NCI-H1105 treated with DMSO at 0.1 percent for 48 hours (cell line): ENCODE measurements at regions not wholly inside any gene's neighbourhood (a gene's known extent, or its start where the extent isn't known, plus 50 kb on each side); places are given as distances from the start of the nearest gene placed in this dataset.
"Not testable (repeated sequence)": the region's sequence is repeated elsewhere in the genome, so short reads cannot be mapped to it uniquely, and the experiment has no call there.

Source experiments
- DNase-seq: peaks from one replicate; lab custom pipeline; 2025; lab: John Stamatoyannopoulos, UW

DNA sequence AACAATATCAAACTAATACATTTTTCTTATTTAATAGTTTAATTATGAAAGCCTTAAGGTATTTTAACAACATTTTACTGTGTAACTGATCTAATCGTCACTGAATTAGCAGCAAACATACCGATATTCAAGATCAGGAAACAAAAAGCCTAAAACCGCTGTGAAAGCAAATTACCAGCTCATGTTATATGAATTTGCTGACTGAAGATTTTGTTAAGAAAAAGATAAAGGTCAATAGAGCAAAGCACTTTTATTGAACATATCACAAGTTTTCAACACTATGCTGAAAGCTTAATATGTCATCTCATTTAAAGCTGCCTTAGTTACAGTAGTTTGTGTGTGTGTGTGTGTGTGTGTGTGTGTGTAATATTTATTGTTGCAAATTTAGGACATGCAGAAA is 1634.9 kb upstream of the NUDT12 start:
- DNase-seq = no peak

- DNase-seq = no peak
Measured at GRCh38 chr5:105195765-105196164, 1633.2 kb upstream of the NUDT12 start.

DNA sequence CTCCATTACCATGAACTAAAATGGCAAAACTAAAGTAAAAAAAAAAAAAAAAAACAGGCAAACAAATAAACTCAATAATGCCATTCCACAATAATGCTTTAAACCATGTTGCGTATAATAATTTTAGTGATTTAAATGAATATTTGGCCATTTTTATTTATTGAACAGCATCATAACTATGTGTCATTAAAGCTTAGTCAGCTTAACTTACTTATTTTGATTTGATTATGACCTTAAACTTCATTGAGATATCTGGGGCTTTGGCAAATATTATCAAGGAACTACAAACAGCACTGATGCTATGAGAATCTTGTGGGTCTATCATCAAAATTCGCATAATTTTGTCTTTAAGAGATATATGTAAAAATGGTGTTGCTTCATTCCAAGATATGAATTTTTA is 1610.3 kb upstream of the NUDT12 start:
- no peak for DNase-seq

GRCh38 chr5:105168806-105169205 is 1606.2 kb upstream of the NUDT12 start:
- DNase-seq = no peak

DNA sequence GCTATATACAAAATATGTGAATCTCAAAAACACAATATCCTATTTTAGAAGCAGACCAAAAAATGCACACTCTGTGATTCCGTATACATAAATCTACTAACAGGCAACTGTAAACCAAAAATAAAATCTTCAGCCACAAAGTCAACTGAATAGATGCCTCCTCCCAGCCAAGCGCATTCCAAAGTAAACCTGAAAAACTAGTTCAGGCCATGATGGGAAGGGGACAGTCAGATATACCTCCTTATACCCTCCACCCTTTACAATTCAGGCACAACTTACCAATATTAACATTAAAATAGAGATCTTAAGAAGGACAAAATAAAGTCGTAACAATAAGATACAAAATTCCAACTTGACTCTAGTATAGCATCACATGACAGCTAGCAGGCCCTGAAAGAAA is 1604.5 kb upstream of the NUDT12 start:
- no peak for DNase-seq

- no peak for DNase-seq
Measured at GRCh38 chr5:105163547-105163946, 1601.0 kb upstream of the NUDT12 start.

- DNase-seq = not testable (repeated sequence)
Measured at GRCh38 chr5:105162557-105162956, 1600.0 kb upstream of the NUDT12 start.

GRCh38 chr5:105158526-105158925 is 1595.9 kb upstream of the NUDT12 start:
- DNase-seq = no peak

- no peak for DNase-seq
Measured at GRCh38 chr5:105150323-105150722, 1587.7 kb upstream of the NUDT12 start.

GRCh38 chr5:105146867-105147266 is 1584.3 kb upstream of the NUDT12 start:
- DNase-seq = no peak

DNA sequence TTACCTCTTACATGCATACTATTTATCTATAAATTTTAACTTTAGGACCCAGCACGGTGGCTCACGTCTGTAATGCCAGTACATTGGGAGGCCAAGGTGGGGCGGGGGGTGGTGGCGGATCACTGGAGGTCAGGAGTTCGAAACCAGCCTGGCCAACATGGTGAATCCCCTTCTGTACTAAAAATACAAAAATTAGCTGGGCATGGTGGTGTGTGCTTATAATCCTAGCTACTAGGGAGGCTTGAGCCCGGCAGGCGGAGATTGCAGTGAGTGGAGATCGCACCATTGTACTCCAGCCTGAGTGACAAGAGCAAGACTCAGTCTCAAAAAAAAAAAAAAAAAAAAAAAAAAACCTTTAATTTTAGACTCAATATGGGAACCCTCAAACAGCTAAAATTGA is 1582.6 kb upstream of the NUDT12 start:
- DNase-seq = no peak

DNA sequence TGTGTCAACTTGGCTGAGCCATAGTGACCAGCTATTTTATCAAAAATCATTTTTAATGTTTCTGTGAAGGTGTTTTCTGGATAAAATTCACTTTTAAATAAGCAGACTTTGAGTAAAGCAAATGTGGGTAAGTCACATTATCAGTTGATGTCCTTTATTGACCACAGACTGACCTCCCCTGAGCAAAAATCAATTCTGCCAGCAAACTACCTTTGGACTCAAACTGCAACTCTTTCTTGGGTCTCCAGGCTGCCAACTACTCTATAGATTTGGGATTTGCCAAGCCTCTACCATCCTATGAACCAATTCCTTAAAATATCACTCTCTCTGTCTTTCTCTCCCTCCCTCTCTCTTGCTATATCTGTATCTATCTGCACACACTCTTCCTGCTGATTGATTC is 1571.7 kb upstream of the NUDT12 start:
- no peak for DNase-seq

- DNase-seq = no peak
Measured at GRCh38 chr5:105133087-105133486, 1570.5 kb upstream of the NUDT12 start.

DNA sequence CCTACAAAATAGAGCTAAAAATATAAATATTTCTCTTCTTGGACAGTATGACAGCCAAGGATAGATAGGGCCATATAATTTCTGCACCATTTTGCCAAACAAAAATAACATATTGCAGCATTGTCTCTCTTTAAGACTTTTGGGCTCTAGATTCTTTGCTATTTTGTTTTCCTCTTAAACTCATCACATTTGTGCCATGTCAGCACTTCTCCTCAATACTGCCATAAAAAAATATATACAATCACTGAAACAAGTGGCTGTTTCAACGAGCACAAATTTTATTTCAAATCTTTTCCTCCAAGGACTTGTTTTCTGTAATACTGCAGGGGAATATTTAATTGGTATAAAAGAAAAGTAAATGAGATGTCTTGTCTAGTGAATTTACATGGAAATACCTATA is 1570.0 kb upstream of the NUDT12 start:
- no peak for DNase-seq

- DNase-seq = no peak
Measured at GRCh38 chr5:105131045-105131444, 1568.5 kb upstream of the NUDT12 start.

DNA sequence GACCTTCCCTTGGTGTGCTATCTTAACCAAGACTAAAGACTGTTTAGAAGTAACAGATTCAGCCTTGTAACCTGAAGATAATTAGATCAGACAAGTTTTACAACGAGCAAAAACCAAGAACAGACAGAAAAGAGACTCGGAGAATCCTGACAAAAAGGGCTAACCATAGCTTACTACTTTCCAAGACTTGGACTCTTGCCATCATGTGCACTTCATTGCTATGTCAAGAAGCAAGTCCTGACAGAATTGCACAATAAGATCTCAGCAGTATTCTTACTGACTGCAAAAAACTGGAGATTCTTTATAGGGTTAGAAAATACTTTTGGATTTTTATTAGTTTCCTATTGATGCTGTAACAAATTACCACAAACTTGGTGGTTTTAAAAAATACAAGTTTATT is 1539.0 kb upstream of the NUDT12 start:
- no peak for DNase-seq

DNA sequence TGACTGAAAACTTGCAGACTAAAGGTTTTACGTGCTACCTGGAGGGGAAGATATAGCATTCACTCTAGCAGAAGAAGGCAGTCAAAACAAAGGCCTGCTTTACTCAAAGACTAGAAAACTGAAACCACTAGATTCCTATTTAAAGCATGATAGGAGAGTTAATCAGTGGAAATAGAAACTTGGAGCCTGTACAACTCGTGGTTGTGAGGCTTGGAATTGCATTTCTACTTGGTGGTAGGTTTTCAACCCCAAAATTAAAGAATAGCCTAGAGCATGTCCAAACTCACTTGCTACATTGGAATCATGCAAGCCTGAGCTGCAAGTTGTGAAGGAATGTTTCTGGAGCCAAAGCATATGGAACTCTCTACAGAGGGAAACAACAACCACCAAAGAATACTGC is 1526.4 kb upstream of the NUDT12 start:
- DNase-seq = no peak

DNA sequence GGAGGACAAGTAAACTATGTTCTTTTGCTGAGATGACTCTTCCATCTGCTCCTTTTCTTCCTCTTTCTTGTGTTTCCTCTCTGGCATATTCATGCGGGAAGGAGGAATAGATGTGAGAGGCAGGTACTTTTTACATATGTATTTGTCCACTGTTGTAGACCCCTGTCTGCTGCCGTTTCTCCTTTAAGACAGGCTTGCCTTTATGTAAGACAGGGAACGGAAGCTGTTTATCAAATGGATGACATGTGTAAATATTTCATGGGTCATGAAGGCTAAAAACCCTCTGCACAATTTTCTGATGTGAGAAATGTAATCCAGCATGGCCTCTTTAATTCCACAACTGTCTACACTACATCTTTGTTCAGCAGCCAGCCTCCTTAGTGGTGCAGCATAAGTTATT is 1525.5 kb upstream of the NUDT12 start:
- DNase-seq = no peak

- no peak for DNase-seq
Measured at GRCh38 chr5:105057893-105058292, 1495.3 kb upstream of the NUDT12 start.

GRCh38 chr5:105057001-105057436 is 1494.4 kb upstream of the NUDT12 start:
- DNase-seq = no peak

DNA sequence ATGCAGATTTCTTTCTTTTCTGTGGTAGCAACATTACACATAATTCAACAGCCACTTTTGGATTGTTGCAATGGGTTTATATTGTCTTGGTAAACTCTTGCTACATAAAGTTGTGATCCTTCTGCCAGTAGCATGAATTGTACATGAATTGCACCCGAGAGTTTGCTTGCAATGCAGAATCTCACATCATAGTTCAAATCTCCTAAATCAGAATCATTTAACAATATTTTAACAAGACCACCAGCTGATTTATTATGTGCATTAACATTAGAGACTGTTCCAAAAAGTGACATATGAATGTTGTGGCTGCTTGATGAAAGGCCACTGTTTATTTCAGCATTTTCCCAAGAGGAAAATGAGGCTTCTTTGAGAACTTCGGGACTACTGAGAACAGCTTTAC is 1491.8 kb upstream of the NUDT12 start:
- DNase-seq = no peak

GRCh38 chr5:105042623-105043022 is 1480.0 kb upstream of the NUDT12 start:
- DNase-seq = no peak

- not testable (repeated sequence) for DNase-seq
Measured at GRCh38 chr5:105036814-105037213, 1474.2 kb upstream of the NUDT12 start.

DNA sequence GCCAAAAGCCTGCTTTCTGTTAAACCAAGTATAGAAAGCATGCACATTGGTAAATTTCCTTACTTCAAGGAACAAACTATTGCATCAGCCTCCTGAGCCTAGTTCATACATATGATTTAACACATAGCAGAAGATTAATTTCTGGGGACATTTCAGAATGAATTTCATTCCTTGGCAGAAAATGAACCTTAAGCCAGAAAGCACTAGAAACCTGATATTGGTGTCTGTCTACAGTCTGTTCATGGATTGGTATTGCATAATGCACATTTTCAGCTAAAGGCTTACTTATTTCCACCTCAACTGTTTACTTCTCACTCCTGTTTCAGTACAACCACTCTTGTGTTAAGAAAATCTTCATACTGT is 1471.8 kb upstream of the NUDT12 start:
- no peak for DNase-seq
